ENCODE measurements at regions not wholly inside any gene's neighbourhood (a gene's known extent, or its start where the extent isn't known, plus 50 kb on each side); places are given as distances from the start of the nearest gene placed in this dataset.
"Not testable (repeated sequence)": the region's sequence is repeated elsewhere in the genome, so short reads cannot be mapped to it uniquely, and the experiment has no call there.

- H3K4me3 ChIP-seq = no peak overlapping the region
- H3K27me3 ChIP-seq = no peaks in the 10 kb centered on the region
- no peaks in the 10 kb centered on the region for H3K9me3 ChIP-seq (replicated peaks)
- H3K27ac ChIP-seq = no peak overlapping the region
- H3K36me3 ChIP-seq = no peaks in the 10 kb centered on the region
- no peaks in the 10 kb centered on the region for H3K4me1 ChIP-seq
- DNase-seq = no peak
These were observed 274.5 kb downstream of the SLC7A11 start for GRCh38 chr4:137967480-137968190.

GRCh38 chr4:137966504-137966903, 275.6 kb downstream of the SLC7A11 start:
- H3K36me3 ChIP-seq = no peaks in the 10 kb centered on the region
- DNase-seq = no peak
- H3K27ac ChIP-seq = no peak overlapping the region
- H3K9me3 ChIP-seq (replicated peaks) = no peaks in the 10 kb centered on the region
- H3K4me3 ChIP-seq = no peak overlapping the region
- H3K4me1 ChIP-seq = no peaks in the 10 kb centered on the region
- no peaks in the 10 kb centered on the region for H3K27me3 ChIP-seq

- no peak overlapping the region for H3K4me3 ChIP-seq
- DNase-seq = no peak
- H3K27ac ChIP-seq = no peak overlapping the region
These were observed 281.1 kb downstream of the SLC7A11 start for GRCh38 chr4:137961051-137961438.

GRCh38 chr4:137960371-137961050, 281.6 kb downstream of the SLC7A11 start:
- no peaks in the 10 kb centered on the region for H3K27me3 ChIP-seq
- no peaks in the 10 kb centered on the region for H3K4me1 ChIP-seq
- no peak overlapping the region for H3K4me3 ChIP-seq
- no peak overlapping the region for H3K27ac ChIP-seq
- DNase-seq = no peak
- no peaks in the 10 kb centered on the region for H3K36me3 ChIP-seq
- no peaks in the 10 kb centered on the region for H3K9me3 ChIP-seq (replicated peaks)

More at GRCh38 chr4:137961051-137961438, 281.1 kb downstream of the SLC7A11 start:
- Histone ChIP-seq H3K4me1 (no peaks in the 10 kb centered on the region), H3K36me3 (no peaks in the 10 kb centered on the region), H3K9me3 (replicated peaks) (no peaks in the 10 kb centered on the region), H3K27me3 (no peaks in the 10 kb centered on the region)

GRCh38 chr4:137957806-137958205, 284.3 kb downstream of the SLC7A11 start:
- no peaks in the 10 kb centered on the region for H3K36me3 ChIP-seq
- no peaks in the 10 kb centered on the region for H3K4me1 ChIP-seq
- DNase-seq = no peak

GRCh38 chr4:137956256-137956655, 285.9 kb downstream of the SLC7A11 start:
- no peaks in the 10 kb centered on the region for H3K4me1 ChIP-seq
- no peaks in the 10 kb centered on the region for H3K36me3 ChIP-seq
- no peak overlapping the region for H3K27ac ChIP-seq
- no peaks in the 10 kb centered on the region for H3K9me3 ChIP-seq (replicated peaks)
- DNase-seq = no peak
- no peaks in the 10 kb centered on the region for H3K27me3 ChIP-seq
- H3K4me3 ChIP-seq = no peak overlapping the region

More at GRCh38 chr4:137957806-137958205, 284.3 kb downstream of the SLC7A11 start:
- Histone ChIP-seq H3K27ac (no peak overlapping the region), H3K27me3 (no peaks in the 10 kb centered on the region), H3K4me3 (no peak overlapping the region), H3K9me3 (replicated peaks) (no peaks in the 10 kb centered on the region)

GRCh38 chr4:137955595-137955994, 286.6 kb downstream of the SLC7A11 start:
- Histone ChIP-seq H3K4me1 (no peaks in the 10 kb centered on the region), H3K27me3 (no peaks in the 10 kb centered on the region), H3K4me3 (no peak overlapping the region), H3K9me3 (replicated peaks) (no peaks in the 10 kb centered on the region), H3K27ac (no peak overlapping the region), H3K36me3 (no peaks in the 10 kb centered on the region)
- no peak for DNase-seq

GRCh38 chr4:137952116-137952515, 290.0 kb downstream of the SLC7A11 start:
- Histone ChIP-seq H3K9me3 (replicated peaks) (no peaks in the 10 kb centered on the region), H3K27me3 (no peaks in the 10 kb centered on the region), H3K36me3 (no peaks in the 10 kb centered on the region), H3K4me1 (no peaks in the 10 kb centered on the region), H3K27ac (no peak overlapping the region), H3K4me3 (no peak overlapping the region)
- DNase-seq = no peak

GRCh38 chr4:137950286-137950685, 291.9 kb downstream of the SLC7A11 start:
- no peaks in the 10 kb centered on the region for H3K9me3 ChIP-seq (replicated peaks)
- H3K27ac ChIP-seq = no peak overlapping the region
- no peak for DNase-seq
- H3K27me3 ChIP-seq = no peaks in the 10 kb centered on the region
- no peak overlapping the region for H3K4me3 ChIP-seq
- H3K4me1 ChIP-seq = no peaks in the 10 kb centered on the region
- H3K36me3 ChIP-seq = no peaks in the 10 kb centered on the region

- Histone ChIP-seq H3K4me3 (no peak overlapping the region), H3K36me3 (no peaks in the 10 kb centered on the region), H3K4me1 (no peaks in the 10 kb centered on the region), H3K27ac (no peak overlapping the region), H3K27me3 (no peaks in the 10 kb centered on the region), H3K9me3 (replicated peaks) (no peaks in the 10 kb centered on the region)
- DNase-seq = no peak
These were observed 292.4 kb downstream of the SLC7A11 start for GRCh38 chr4:137949746-137950145.

GRCh38 chr4:137946453-137947174, 295.5 kb downstream of the SLC7A11 start:
- Histone ChIP-seq H3K4me3 (no peak overlapping the region), H3K27me3 (no peaks in the 10 kb centered on the region), H3K9me3 (replicated peaks) (no peaks in the 10 kb centered on the region), H3K27ac (no peak overlapping the region), H3K36me3 (no peaks in the 10 kb centered on the region), H3K4me1 (no peaks in the 10 kb centered on the region)
- no peak for DNase-seq

GRCh38 chr4:137942815-137943214, 299.3 kb downstream of the SLC7A11 start:
- H3K27ac ChIP-seq; H3K9me3 ChIP-seq (replicated peaks); H3K27me3 ChIP-seq; H3K36me3 ChIP-seq; DNase-seq; H3K4me3 ChIP-seq; H3K4me1 ChIP-seq: not testable (repeated sequence)

- H3K4me1 ChIP-seq; H3K27me3 ChIP-seq; H3K9me3 ChIP-seq (replicated peaks); H3K4me3 ChIP-seq; H3K27ac ChIP-seq; DNase-seq; H3K36me3 ChIP-seq: not testable (repeated sequence)
These were observed 300.1 kb downstream of the SLC7A11 start for GRCh38 chr4:137942015-137942515.

GRCh38 chr4:137934911-137935310, 307.2 kb downstream of the SLC7A11 start:
- Histone ChIP-seq H3K27ac (no peak overlapping the region), H3K4me1 (peaks cover 6% of the 10 kb centered on the region; the same call in 1 of the 2 replicates), H3K4me3 (no peak overlapping the region), H3K27me3 (no peaks in the 10 kb centered on the region), H3K36me3 (no peaks in the 10 kb centered on the region), H3K9me3 (replicated peaks) (no peaks in the 10 kb centered on the region)
- DNase-seq = peak in 1 of 2 experiments; percentile 8

- H3K27me3 ChIP-seq = no peaks in the 10 kb centered on the region
- H3K9me3 ChIP-seq (replicated peaks) = no peaks in the 10 kb centered on the region
- H3K4me1 ChIP-seq = peaks cover 6% of the 10 kb centered on the region; the same call in 1 of the 2 replicates
- no peak overlapping the region for H3K4me3 ChIP-seq
- DNase-seq = peak in 1 of 2 experiments; percentile 2
- no peaks in the 10 kb centered on the region for H3K36me3 ChIP-seq
- peak overlapping the region; percentile 13; the same call in 1 of the 2 replicates for H3K27ac ChIP-seq
These were observed 308.1 kb downstream of the SLC7A11 start for GRCh38 chr4:137934046-137934445.
